Neural cell (in vitro differentiated cells): ENCODE measurements at regions not wholly inside any gene's neighbourhood (a gene's known extent, or its start where the extent isn't known, plus 50 kb on each side); places are given as distances from the start of the nearest gene placed in this dataset.

Experiments
- POLR2AphosphoS5 ChIP-seq: IDR thresholded peaks from 2 replicates; pipeline ENCODE4 v1.6.1; 2012
- TF ChIP-seq, protein P1 (sequence below): fragments of 450-650 bp; IDR thresholded peaks from 2 replicates; pipeline ENCODE4 v1.5.1; 2014; ENCODE audit warnings: antibody characterized with exemption, mild to moderate bottlenecking, moderate library complexity; ENCODE audit not compliant: poor library complexity, severe bottlenecking

- TF ChIP-seq, protein P1, sequence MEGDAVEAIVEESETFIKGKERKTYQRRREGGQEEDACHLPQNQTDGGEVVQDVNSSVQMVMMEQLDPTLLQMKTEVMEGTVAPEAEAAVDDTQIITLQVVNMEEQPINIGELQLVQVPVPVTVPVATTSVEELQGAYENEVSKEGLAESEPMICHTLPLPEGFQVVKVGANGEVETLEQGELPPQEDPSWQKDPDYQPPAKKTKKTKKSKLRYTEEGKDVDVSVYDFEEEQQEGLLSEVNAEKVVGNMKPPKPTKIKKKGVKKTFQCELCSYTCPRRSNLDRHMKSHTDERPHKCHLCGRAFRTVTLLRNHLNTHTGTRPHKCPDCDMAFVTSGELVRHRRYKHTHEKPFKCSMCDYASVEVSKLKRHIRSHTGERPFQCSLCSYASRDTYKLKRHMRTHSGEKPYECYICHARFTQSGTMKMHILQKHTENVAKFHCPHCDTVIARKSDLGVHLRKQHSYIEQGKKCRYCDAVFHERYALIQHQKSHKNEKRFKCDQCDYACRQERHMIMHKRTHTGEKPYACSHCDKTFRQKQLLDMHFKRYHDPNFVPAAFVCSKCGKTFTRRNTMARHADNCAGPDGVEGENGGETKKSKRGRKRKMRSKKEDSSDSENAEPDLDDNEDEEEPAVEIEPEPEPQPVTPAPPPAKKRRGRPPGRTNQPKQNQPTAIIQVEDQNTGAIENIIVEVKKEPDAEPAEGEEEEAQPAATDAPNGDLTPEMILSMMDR: no peak
- no peak for TF ChIP-seq POLR2AphosphoS5
Measured at GRCh38 chr18:47628240-47628781, 302.1 kb downstream of the SMAD2 start.
